GM18951 (cell line): ENCODE measurements at regions not wholly inside any gene's neighbourhood (a gene's known extent, or its start where the extent isn't known, plus 50 kb on each side); places are given as distances from the start of the nearest gene placed in this dataset.

Experiments
- POLR2A ChIP-seq: IDR thresholded peaks from 4 replicates; pipeline ENCODE4 v1.6.1; 2011; ENCODE audit warnings: mild to moderate bottlenecking; ENCODE audit not compliant: insufficient read length, insufficient read depth; ENCODE audit errors: extremely low read depth
- in situ Hi-C: fragments of 300-500 bp; cut with MboI; formaldehyde crosslinking; loops from one replicate; pipeline ENCODE4 v1.12.0; 2022; ENCODE audit warnings: low sequenced_read_pairs, mixed read lengths, inconsistent platforms; ENCODE audit not compliant: unreplicated experiment

GRCh38 chr4:153082322-153083301, 121.6 kb upstream of the TRIM2 start:
- no peak for TF ChIP-seq POLR2A
- in situ Hi-C loops: loop anchor here (25.0 kb wide), 1 partner anchor 245 kb away; no protein-coding TSS in a partner anchor

- in situ Hi-C loops: loop anchor here (25.0 kb wide), 1 partner anchor 246 kb away; no protein-coding TSS in a partner anchor
- TF ChIP-seq POLR2A: no peak
Observed at GRCh38 chr4:153083447-153083947, 120.7 kb upstream of the TRIM2 start.

GRCh38 chr4:153084224-153084979, 119.8 kb upstream of the TRIM2 start:
- in situ Hi-C loops: loop anchor here (25.0 kb wide), 1 partner anchor 247 kb away; no protein-coding TSS in a partner anchor
- no peak for TF ChIP-seq POLR2A

GRCh38 chr4:153084980-153085630, 119.1 kb upstream of the TRIM2 start:
- in situ Hi-C loops: loop anchor here (25.0 kb wide), 1 partner anchor 248 kb away; no protein-coding TSS in a partner anchor
- TF ChIP-seq POLR2A: no peak

DNA sequence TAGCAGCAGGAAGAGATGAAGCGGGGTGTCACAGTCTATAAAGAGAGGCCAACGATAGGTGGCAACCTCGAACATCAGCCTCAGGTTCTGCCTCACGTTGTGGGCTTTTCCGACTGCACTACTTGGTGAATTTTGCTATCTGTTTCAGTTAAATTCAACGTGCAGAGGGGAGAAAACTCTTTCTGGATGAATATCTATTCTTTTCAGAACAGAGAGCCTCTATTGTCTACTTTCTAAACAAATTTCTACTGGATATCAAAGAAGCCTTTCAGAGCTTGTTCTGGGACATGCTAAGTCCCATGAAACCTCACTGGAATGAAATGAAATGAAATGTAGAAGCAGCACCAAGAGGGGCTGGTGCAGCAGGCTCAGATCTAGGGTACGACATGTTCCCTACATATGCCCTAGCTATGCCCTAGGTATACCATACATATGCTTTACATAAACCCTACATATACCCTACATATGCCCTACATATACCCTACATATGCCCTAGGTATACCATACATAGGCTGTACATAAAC, 116.5 kb upstream of the TRIM2 start:
- no peak for TF ChIP-seq POLR2A
- in situ Hi-C loops: loop anchor here (25.0 kb wide), 1 partner anchor 250 kb away; no protein-coding TSS in a partner anchor

GRCh38 chr4:153089742-153090141, 114.5 kb upstream of the TRIM2 start:
- in situ Hi-C loops: loop anchor here (25.0 kb wide), 1 partner anchor 252 kb away; no protein-coding TSS in a partner anchor
- TF ChIP-seq POLR2A: no peak

DNA sequence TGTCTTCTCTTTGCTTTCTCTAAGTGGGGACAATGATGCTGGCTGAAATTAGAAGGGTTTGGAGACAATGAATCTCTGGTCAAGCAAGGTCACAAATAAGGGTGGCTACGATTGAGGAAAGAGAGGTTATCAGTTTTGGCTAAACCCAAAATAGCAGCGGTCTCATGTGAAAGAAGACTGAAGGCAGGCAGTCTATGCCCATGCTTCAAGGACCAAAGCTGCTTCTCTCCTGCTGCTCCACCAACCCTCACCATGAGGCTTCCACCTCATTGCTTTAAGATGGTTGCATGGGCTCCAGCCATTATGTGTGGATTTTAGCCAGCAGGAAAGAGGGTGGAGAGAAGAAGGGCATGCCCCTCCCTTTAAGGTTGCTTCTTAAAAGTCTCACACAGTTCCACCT, 114.1 kb upstream of the TRIM2 start:
- in situ Hi-C loops: loop anchor here (25.0 kb wide), 1 partner anchor 253 kb away; no protein-coding TSS in a partner anchor
- no peak for TF ChIP-seq POLR2A

DNA sequence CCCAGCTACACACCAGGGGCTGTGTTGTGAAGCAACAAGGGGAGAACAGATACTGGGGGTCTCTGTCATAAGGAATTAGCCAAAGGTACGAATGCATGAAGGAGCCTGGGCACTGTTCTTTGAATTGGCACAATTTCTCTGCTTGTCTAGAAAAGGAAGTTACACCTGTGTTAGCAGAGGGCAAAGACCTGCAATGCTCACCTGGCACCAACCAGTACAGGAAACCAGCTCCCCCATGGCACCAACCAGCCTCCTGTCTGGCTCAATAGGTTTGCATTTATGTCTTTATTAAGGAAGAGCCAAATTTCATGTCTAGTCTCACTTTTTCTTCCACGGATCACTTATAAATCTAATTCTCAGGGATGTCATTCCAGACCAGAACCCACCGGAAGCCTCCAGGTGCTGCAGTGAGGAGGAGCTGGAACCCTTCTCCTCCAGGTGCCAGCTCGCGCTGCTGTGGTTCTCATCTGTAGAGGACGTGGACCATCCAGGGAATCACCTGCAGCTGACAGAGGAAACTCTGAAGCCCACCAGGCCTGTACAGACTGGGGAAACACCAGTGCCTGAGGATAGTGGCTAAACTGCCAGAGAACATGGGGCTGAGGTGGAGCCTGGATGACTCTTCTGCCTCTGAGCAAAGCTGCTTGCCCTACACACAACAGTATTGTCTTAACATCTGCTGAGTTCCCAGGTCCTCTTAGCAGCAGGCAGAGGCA, 113.4 kb upstream of the TRIM2 start:
- TF ChIP-seq POLR2A: no peak

DNA sequence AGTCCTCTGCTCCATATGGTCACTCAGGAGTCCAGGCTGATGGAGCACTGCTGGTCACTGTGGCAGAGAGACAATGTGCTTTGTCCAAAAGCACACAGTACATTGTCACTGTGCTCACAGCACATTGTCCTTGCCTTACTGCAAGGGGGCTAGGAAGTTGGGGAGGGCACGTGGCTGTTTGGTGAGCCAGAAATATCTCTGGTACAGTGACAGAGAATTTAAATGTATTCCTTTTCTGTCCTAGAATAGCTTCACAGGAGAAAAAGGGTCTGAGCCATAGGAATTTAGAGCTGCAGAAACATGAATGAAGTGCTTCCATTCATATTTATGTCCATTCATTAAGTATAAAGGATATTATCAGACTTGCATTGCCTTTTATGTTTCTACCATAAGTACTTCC, 110.8 kb upstream of the TRIM2 start:
- no peak for TF ChIP-seq POLR2A
- in situ Hi-C loops: loop anchor here (25.0 kb wide), 1 partner anchor 256 kb away; no protein-coding TSS in a partner anchor

More for the DNA sequence above, 113.4 kb upstream of the TRIM2 start:
- in situ Hi-C loops: loop anchor here (25.0 kb wide), 1 partner anchor 254 kb away; no protein-coding TSS in a partner anchor

GRCh38 chr4:153093802-153094201, 110.4 kb upstream of the TRIM2 start:
- TF ChIP-seq POLR2A: no peak
- in situ Hi-C loops: loop anchor here (25.0 kb wide), 1 partner anchor 257 kb away; no protein-coding TSS in a partner anchor

GRCh38 chr4:153094435-153094834, 109.8 kb upstream of the TRIM2 start:
- in situ Hi-C loops: loop anchor here (25.0 kb wide), 1 partner anchor 257 kb away; no protein-coding TSS in a partner anchor
- TF ChIP-seq POLR2A: no peak

DNA sequence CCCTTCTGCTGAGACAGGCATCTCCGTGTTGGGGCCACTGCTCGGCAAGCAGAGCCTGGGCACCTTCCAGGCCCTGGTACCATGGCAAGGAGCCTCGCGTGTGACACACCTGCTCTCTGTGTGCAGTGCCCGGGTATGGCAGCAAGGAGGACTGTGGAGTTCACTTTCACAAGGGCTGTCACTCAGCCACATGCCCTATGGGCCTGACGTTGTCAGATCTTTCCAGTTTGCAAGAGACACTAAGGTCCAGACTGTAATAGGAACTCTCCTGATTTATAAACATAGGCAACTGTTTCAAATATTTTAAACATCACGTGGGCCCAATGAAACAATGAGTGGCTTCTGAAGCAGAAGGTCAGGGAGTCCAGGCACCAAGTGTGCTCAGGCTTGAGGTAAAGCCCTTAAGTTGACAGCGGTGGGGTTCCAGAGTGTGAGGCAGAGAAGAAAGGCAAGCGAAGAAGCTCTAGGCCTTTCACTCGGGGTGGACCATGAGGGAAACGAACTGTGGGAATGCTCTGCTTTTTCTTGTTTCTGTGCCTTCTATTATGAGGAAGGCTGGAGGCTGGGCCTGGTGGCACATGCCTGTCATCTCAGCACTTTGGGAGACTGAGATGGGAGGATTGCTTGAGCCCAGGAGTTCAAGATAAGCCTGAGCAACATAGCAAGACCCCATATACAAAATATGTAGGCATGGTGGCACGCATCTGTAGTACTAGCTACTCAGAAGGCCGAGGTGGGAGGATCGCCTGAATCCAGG, 108.6 kb upstream of the TRIM2 start:
- no peak for TF ChIP-seq POLR2A
- in situ Hi-C loops: loop anchor here (25.0 kb wide), 1 partner anchor 258 kb away; no protein-coding TSS in a partner anchor
